ENCODE measurements at regions not wholly inside any gene's neighbourhood (a gene's known extent, or its start where the extent isn't known, plus 50 kb on each side); places are given as distances from the start of the nearest gene placed in this dataset.

GRCh38 chr12:115209230-115209629 is 525.3 kb upstream of the TBX3 start:
- no peak; the same call in 2 of the 3 replicates for ATAC-seq
- TF ChIP-seq PATZ1 (CRISPR knock-in tag; IDR thresholded peaks at IDR 0.05; ENCODE audit: borderline replicate concordance) (no peak), SNAI2 (CRISPR knock-in tag; IDR thresholded peaks at IDR 0.05) (no peak), TSHZ2 (CRISPR knock-in tag; IDR thresholded peaks at IDR 0.05) (no peak), ISL1 (CRISPR knock-in tag; IDR thresholded peaks at IDR 0.05) (no peak), ARNTL (CRISPR knock-in tag; IDR thresholded peaks at IDR 0.05; ENCODE audit: borderline replicate concordance, low read depth) (no peak), TCF4 (CRISPR knock-in tag; IDR thresholded peaks at IDR 0.05; ENCODE audit: borderline replicate concordance) (peak; percentile 21; the same call in 1 of the 2 replicates), RARB (CRISPR knock-in tag; IDR thresholded peaks at IDR 0.05) (no peak)

DNA sequence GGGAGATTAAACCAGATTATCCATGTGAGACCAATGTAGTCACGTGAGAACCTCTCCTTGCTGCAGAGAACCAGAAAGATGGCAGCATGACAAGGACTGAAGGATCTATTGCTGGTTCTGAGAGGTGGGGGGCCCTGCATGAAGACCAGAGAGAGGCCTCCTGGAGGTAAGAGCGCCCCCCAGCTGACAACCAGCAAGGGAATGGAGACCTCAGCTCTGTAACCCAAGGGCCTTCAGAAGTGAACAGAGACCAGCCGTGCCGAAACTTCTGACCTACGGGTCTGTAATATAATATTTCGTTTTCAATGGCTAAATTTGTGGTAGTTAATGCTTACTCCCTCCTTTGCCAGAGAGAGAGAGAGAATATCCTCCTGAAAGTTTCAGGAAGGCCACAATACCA is 524.1 kb upstream of the TBX3 start:
- no peak for ATAC-seq
- TF ChIP-seq ZNF8 (CRISPR knock-in tag; IDR thresholded peaks at IDR 0.05) (no peak), TOX (CRISPR knock-in tag; IDR thresholded peaks at IDR 0.05; ENCODE audit: borderline replicate concordance) (no peak), CSRNP3 (CRISPR knock-in tag; IDR thresholded peaks at IDR 0.05) (no peak), ISL1 (CRISPR knock-in tag; IDR thresholded peaks at IDR 0.05) (no peak), TSHZ2 (CRISPR knock-in tag; IDR thresholded peaks at IDR 0.05) (no peak), ZFP3 (CRISPR knock-in tag; IDR thresholded peaks at IDR 0.05) (no peak)

DNA sequence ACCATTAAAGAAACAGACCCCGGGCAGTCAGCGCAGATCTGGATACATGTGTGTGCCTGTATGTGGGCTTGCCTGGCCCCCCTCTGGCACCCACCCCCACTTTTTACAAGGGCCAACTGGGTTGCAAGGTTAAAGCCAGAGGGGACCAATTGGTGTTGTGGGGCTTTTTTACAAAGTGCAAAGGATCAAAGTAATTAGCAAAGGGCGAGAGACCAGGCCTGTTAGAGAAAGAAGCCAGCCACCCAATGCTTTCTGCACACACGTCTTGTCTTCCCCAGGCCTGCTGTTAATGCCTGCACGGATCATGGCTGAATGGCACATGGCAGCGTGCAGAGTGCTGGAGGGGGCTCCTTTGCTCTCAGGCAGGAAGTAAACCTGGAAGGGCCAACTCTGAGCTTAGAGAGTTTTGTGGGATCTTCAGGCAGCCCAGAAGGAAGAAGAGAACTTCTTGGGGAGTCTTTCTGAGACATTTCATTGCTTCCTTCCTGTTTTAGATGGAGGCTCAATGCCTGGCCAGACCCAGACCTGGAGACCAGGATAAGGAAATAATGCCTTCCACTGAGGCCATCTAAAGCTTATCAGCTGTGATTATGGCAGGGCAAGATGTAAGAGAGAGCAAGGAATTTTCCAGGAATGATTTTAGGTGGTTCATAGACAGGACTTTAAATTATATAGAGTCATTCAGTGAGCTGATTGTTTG is 523.4 kb upstream of the TBX3 start:
- ATAC-seq, result no peak
- TF ChIP-seq TOX (CRISPR knock-in tag; IDR thresholded peaks at IDR 0.05; ENCODE audit: borderline replicate concordance) (no peak), TCF4 (CRISPR knock-in tag; IDR thresholded peaks at IDR 0.05; ENCODE audit: borderline replicate concordance) (no peak), ZFP30 (CRISPR knock-in tag; IDR thresholded peaks at IDR 0.05) (no peak), GLIS3 (CRISPR knock-in tag; IDR thresholded peaks at IDR 0.05) (no peak)
- TF ChIP-seq, protein P1, sequence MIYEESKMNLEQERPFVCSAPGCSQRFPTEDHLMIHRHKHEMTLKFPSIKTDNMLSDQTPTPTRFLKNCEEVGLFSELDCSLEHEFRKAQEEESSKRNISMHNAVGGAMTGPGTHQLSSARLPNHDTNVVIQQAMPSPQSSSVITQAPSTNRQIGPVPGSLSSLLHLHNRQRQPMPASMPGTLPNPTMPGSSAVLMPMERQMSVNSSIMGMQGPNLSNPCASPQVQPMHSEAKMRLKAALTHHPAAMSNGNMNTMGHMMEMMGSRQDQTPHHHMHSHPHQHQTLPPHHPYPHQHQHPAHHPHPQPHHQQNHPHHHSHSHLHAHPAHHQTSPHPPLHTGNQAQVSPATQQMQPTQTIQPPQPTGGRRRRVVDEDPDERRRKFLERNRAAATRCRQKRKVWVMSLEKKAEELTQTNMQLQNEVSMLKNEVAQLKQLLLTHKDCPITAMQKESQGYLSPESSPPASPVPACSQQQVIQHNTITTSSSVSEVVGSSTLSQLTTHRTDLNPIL (CRISPR knock-in tag; IDR thresholded peaks at IDR 0.05; ENCODE audit: low read depth), result no peak

DNA sequence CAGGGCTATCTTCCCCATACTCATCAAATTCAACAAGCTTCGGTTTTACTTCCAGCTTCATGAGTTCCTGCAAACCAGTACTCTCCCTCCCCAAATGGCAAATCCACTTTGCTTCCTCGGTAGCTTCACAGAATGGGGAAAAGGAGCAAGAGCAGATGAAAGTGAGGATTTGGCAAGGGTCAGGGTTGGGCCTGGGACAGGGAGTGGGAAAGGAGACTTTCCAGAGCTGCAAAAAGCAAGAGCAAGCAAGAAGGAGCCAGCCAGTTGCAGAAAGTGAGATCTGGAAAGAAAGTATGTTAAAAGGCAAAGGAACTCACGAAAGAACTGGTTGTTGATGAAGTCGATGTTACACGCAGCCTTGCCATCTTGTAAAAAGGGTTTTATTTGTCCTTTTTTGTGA is 522.8 kb upstream of the TBX3 start:
- ATAC-seq, result no peak
- TF ChIP-seq ZFP30 (CRISPR knock-in tag; IDR thresholded peaks at IDR 0.05) (no peak), ZNF70 (CRISPR knock-in tag; IDR thresholded peaks at IDR 0.05) (no peak), ISL1 (CRISPR knock-in tag; IDR thresholded peaks at IDR 0.05) (no peak)
